22Rv1 (cell line): ENCODE measurements at regions not wholly inside any gene's neighbourhood (a gene's known extent, or its start where the extent isn't known, plus 50 kb on each side); places are given as distances from the start of the nearest gene placed in this dataset.

Source experiments
- ZFX ChIP-seq: fragments of 450-650 bp; IDR thresholded peaks from 2 replicates; pipeline ENCODE4 v1.6.1; 2017; ENCODE audit warnings: antibody characterized with exemption, borderline replicate concordance
- TF ChIP-seq, protein P1 (sequence below): fragments of 450-650 bp; IDR thresholded peaks from 2 replicates; pipeline ENCODE4 v1.5.1; 2017; ENCODE audit warnings: mild to moderate bottlenecking

DNA sequence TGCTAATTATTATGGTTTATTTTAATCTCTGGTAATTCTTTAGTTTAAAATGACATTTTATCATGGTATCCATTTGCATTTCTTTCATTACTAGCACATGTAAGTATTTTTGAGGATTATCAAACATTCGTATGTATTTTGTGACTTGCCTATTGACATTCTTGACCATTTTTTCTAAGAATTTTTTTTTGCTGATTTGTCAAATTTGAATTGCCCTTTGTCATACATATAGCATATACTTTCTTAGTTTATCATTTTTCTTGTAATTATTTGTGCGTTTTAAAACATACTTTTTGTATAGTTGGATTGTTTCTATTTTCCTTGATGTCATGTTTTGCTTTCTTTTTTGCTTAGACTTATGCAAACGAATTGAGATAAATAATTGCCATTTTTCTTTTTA lies 358.5 kb upstream of the RBMS3 start:
- TF ChIP-seq, protein P1, sequence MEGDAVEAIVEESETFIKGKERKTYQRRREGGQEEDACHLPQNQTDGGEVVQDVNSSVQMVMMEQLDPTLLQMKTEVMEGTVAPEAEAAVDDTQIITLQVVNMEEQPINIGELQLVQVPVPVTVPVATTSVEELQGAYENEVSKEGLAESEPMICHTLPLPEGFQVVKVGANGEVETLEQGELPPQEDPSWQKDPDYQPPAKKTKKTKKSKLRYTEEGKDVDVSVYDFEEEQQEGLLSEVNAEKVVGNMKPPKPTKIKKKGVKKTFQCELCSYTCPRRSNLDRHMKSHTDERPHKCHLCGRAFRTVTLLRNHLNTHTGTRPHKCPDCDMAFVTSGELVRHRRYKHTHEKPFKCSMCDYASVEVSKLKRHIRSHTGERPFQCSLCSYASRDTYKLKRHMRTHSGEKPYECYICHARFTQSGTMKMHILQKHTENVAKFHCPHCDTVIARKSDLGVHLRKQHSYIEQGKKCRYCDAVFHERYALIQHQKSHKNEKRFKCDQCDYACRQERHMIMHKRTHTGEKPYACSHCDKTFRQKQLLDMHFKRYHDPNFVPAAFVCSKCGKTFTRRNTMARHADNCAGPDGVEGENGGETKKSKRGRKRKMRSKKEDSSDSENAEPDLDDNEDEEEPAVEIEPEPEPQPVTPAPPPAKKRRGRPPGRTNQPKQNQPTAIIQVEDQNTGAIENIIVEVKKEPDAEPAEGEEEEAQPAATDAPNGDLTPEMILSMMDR: no peak
- TF ChIP-seq ZFX: no peak
